GM12865 (cell line): ENCODE measurements at regions not wholly inside any gene's neighbourhood (a gene's known extent, or its start where the extent isn't known, plus 50 kb on each side); places are given as distances from the start of the nearest gene placed in this dataset.

Experiments
- DNase-seq: peaks from one replicate; pipeline ENCODE4 v3.0.0; 2010; ENCODE audit warnings: low read depth
- H3K4me3 ChIP-seq: 2 replicates; pipeline ENCODE4 v1.5.1; 2011; ENCODE audit warnings: mild to moderate bottlenecking, low read depth, low read length, control low read depth
- CTCF ChIP-seq: IDR thresholded peaks from 2 replicates; pipeline ENCODE4 v1.5.1; 2011; ENCODE audit warnings: low read length, control low read depth, low read depth, inconsistent platforms; ENCODE audit not compliant: insufficient read depth; ENCODE audit errors: missing control alignments

- TF ChIP-seq CTCF, result peak; percentile 63
- H3K4me3 ChIP-seq, result no peak overlapping the region
- peak; percentile 20 for DNase-seq
These were observed 291.6 kb upstream of the HS3ST1 start for GRCh38 chr4:11720292-11720691.

GRCh38 chr4:11719879-11720278, 291.2 kb upstream of the HS3ST1 start:
- no peak for DNase-seq
- TF ChIP-seq CTCF, result no peak
- H3K4me3 ChIP-seq, result no peak overlapping the region

GRCh38 chr4:11715753-11716521, 287.2 kb upstream of the HS3ST1 start:
- H3K4me3 ChIP-seq, result no peak overlapping the region
- DNase-seq, result no peak
- TF ChIP-seq CTCF, result no peak

- no peak overlapping the region for H3K4me3 ChIP-seq
- no peak for DNase-seq
- TF ChIP-seq CTCF, result no peak
These were observed 281.9 kb upstream of the HS3ST1 start for GRCh38 chr4:11710453-11711093.

GRCh38 chr4:11704186-11704830, 275.6 kb upstream of the HS3ST1 start:
- no peak for TF ChIP-seq CTCF
- no peak for DNase-seq
- no peak overlapping the region for H3K4me3 ChIP-seq

GRCh38 chr4:11702886-11703557, 274.3 kb upstream of the HS3ST1 start:
- no peak for DNase-seq
- TF ChIP-seq CTCF, result no peak
- no peak overlapping the region for H3K4me3 ChIP-seq
